GM18867 (cell line): ENCODE measurements at regions not wholly inside any gene's neighbourhood (a gene's known extent, or its start where the extent isn't known, plus 50 kb on each side); places are given as distances from the start of the nearest gene placed in this dataset.
"Not testable (repeated sequence)": the region's sequence is repeated elsewhere in the genome, so short reads cannot be mapped to it uniquely, and the experiment has no call there.

Source experiments
- ATAC-seq: cut with Tn5 transposase; IDR thresholded peaks from one replicate; pipeline ENCODE4 v1.9.1; 2021; ENCODE audit warnings: mild to moderate bottlenecking, moderate library complexity; ENCODE audit not compliant: unreplicated experiment

GRCh38 chr2:64277101-64277849, 133.1 kb upstream of the PELI1 start:
- no peak for ATAC-seq

- ATAC-seq, result not testable (repeated sequence)
These were observed 136.6 kb upstream of the PELI1 start for GRCh38 chr2:64280812-64281211.

- ATAC-seq, result no peak
These were observed 138.9 kb upstream of the PELI1 start for GRCh38 chr2:64283006-64283570.

- peak; percentile 98 for ATAC-seq
These were observed 139.6 kb upstream of the PELI1 start for GRCh38 chr2:64283641-64284361.

- no peak for ATAC-seq
These were observed 140.5 kb upstream of the PELI1 start for GRCh38 chr2:64284751-64285150.

- ATAC-seq, result no peak
These were observed 143.1 kb upstream of the PELI1 start for GRCh38 chr2:64287202-64287740.

GRCh38 chr2:64288321-64289193, 144.3 kb upstream of the PELI1 start:
- ATAC-seq, result no peak

- ATAC-seq, result no peak
These were observed 145.0 kb upstream of the PELI1 start for GRCh38 chr2:64289251-64289650.

GRCh38 chr2:64289737-64290136, 145.5 kb upstream of the PELI1 start:
- ATAC-seq, result no peak

GRCh38 chr2:64291181-64291580, 147.0 kb upstream of the PELI1 start:
- no peak for ATAC-seq

- ATAC-seq, result peak; percentile 94
These were observed 151.3 kb upstream of the PELI1 start for GRCh38 chr2:64295326-64296139.

- ATAC-seq, result peak; percentile 9
These were observed 151.9 kb upstream of the PELI1 start for GRCh38 chr2:64296140-64296480.

- ATAC-seq, result no peak
These were observed 152.6 kb upstream of the PELI1 start for GRCh38 chr2:64296695-64297346.

- ATAC-seq, result no peak
These were observed 153.9 kb upstream of the PELI1 start for GRCh38 chr2:64298161-64298560.

GRCh38 chr2:64300066-64300465, 153.9 kb upstream of the LGALSL start:
- no peak for ATAC-seq

- no peak for ATAC-seq
These were observed 150.7 kb upstream of the LGALSL start for GRCh38 chr2:64303250-64303649.

- ATAC-seq, result no peak
These were observed 146.5 kb upstream of the LGALSL start for GRCh38 chr2:64307421-64307820.

- ATAC-seq, result no peak
These were observed 142.6 kb upstream of the LGALSL start for GRCh38 chr2:64311191-64311910.
